ENCODE measurements at regions not wholly inside any gene's neighbourhood (a gene's known extent, or its start where the extent isn't known, plus 50 kb on each side); places are given as distances from the start of the nearest gene placed in this dataset.

DNA sequence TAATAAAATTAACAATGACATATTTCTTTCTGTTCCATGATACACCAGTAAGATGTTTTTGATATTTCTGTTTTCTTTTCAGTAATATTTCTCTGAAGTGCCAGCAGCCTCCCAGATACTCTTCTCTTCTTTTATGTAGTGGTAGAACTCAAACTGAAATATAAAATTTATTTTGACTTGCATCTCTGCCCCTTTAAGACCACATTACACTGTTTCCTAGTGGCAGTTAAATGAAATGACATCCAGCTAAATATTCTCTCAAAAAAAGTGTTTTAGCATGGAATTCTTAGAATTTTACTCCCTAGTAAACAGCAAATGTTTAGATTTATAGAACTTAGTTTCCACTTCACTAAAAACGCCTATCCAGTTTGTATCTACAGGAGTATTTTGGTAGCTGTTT lies 237.2 kb upstream of the MTPN start:
- Mint-ChIP-seq H3K27ac (no peak overlapping the region), H3K27me3 (ENCODE audit: insufficient read depth) (no peaks in the 10 kb centered on the region), H3K4me1 (ENCODE audit: low read depth) (no peaks in the 10 kb centered on the region), H3K36me3 (ENCODE audit: low read depth) (no peaks in the 10 kb centered on the region), H3K9me3 (peaks cover 5% of the 10 kb centered on the region; the same call in 1 of the 2 replicates), H3K4me3 (no peak overlapping the region)
- TF ChIP-seq, protein P1, sequence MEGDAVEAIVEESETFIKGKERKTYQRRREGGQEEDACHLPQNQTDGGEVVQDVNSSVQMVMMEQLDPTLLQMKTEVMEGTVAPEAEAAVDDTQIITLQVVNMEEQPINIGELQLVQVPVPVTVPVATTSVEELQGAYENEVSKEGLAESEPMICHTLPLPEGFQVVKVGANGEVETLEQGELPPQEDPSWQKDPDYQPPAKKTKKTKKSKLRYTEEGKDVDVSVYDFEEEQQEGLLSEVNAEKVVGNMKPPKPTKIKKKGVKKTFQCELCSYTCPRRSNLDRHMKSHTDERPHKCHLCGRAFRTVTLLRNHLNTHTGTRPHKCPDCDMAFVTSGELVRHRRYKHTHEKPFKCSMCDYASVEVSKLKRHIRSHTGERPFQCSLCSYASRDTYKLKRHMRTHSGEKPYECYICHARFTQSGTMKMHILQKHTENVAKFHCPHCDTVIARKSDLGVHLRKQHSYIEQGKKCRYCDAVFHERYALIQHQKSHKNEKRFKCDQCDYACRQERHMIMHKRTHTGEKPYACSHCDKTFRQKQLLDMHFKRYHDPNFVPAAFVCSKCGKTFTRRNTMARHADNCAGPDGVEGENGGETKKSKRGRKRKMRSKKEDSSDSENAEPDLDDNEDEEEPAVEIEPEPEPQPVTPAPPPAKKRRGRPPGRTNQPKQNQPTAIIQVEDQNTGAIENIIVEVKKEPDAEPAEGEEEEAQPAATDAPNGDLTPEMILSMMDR (IDR thresholded peaks at IDR 0.05): peak; percentile 38
- DNase-seq: no peak

DNA sequence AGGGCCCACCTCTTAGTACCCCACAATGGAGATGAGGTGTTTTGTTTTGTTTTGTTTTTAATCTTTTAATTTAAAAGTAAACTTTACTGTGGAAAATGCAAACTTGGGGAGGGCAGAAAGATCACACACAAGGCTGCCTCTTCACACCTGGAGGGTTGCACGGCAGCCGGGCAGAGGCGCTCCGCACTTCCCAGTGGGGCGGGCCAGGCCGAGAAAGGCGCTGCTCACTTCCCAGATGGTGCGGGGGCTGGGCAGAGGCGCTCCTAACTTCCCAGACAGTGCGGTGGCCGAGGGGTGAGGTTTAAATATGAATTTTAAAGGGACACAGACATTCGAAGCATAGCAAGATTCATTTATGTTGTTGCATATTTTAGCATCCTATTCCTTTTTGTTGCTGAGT lies 235.9 kb upstream of the MTPN start:
- H3K9me3 Mint-ChIP-seq: peaks cover 10% of the 10 kb centered on the region
- no peak for DNase-seq
- H3K36me3 Mint-ChIP-seq (ENCODE audit: low read depth): no peaks in the 10 kb centered on the region
- TF ChIP-seq, protein P1 (IDR thresholded peaks at IDR 0.05): no peak
- H3K4me3 Mint-ChIP-seq: no peak overlapping the region
- H3K4me1 Mint-ChIP-seq (ENCODE audit: low read depth): no peaks in the 10 kb centered on the region
- no peaks in the 10 kb centered on the region for H3K27me3 Mint-ChIP-seq (ENCODE audit: insufficient read depth)
- H3K27ac Mint-ChIP-seq: no peak overlapping the region

DNA sequence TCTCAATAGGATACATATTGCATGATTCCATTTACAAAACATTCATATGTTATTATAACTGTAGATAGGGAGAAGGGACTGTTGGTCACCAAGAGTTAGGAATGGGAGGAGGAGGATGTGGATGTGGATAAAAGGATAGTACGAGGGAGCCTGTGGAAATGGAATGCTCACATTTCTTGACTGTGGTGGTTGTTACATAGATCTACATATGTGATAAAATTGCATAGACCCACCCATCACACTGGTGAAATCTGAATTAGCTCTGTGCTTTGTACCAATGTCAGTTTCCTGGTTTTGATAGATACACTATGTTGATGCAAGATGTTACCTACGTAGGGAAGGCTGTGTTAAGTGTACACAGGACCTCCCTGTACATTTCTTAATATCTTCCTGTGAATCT lies 233.5 kb upstream of the MTPN start:
- TF ChIP-seq, protein P1 (IDR thresholded peaks at IDR 0.05): no peak
- no peaks in the 10 kb centered on the region for H3K36me3 Mint-ChIP-seq (ENCODE audit: low read depth)
- no peak overlapping the region for H3K4me3 Mint-ChIP-seq
- no peaks in the 10 kb centered on the region for H3K27me3 Mint-ChIP-seq (ENCODE audit: insufficient read depth)
- H3K27ac Mint-ChIP-seq: no peak overlapping the region
- peaks cover 13% of the 10 kb centered on the region for H3K9me3 Mint-ChIP-seq
- DNase-seq: no peak
- no peaks in the 10 kb centered on the region for H3K4me1 Mint-ChIP-seq (ENCODE audit: low read depth)

GRCh38 chr7:136210079-136210478 lies 232.9 kb upstream of the MTPN start:
- Mint-ChIP-seq H3K36me3 (ENCODE audit: low read depth) (no peaks in the 10 kb centered on the region), H3K27me3 (ENCODE audit: insufficient read depth) (no peaks in the 10 kb centered on the region), H3K4me3 (no peak overlapping the region), H3K9me3 (peaks cover 13% of the 10 kb centered on the region), H3K4me1 (ENCODE audit: low read depth) (no peaks in the 10 kb centered on the region), H3K27ac (no peak overlapping the region)
- no peak for DNase-seq
- TF ChIP-seq, protein P1 (IDR thresholded peaks at IDR 0.05): no peak

DNA sequence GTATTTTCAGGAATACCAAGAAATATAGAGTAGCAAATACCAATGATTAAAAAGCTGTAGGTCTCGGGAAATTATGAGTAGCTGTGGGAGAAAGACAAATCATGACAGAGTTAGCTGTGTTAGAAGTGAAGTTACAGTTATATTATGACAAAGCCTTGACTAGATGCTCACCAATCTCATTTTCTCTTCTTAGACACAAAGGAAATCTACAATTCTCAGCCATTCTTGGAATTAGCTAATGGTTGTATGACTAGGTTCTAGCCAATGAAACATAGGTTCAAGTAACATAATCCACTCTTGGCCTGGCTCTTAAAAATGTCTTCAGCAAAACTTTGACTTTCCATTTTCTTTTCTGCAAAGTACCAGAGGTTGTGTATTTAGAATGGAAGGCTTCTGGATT lies 228.8 kb upstream of the MTPN start:
- Mint-ChIP-seq H3K27me3 (ENCODE audit: insufficient read depth) (no peaks in the 10 kb centered on the region), H3K9me3 (peaks cover 13% of the 10 kb centered on the region), H3K36me3 (ENCODE audit: low read depth) (no peaks in the 10 kb centered on the region), H3K4me3 (no peak overlapping the region), H3K4me1 (ENCODE audit: low read depth) (no peaks in the 10 kb centered on the region), H3K27ac (no peak overlapping the region)
- TF ChIP-seq, protein P1 (IDR thresholded peaks at IDR 0.05): no peak
- no peak for DNase-seq

DNA sequence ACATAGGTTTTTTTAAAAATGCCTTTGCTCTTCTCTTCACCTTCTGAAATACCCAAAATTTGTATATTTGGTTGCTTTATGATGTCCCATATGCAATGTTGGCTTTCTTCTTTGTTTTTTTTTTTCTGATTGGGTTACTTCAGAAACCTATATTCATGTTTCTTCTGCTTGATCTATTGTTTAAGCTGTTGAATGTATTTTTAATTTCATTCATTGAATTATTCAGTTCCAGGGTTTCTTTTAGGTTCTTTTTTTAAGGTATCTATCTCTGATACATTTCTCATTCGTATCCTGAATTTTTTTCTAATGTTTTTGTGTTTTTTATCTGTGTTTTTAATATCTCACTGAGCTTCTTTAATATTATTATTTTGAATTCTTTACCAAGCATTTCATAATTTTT lies 221.0 kb upstream of the MTPN start:
- H3K9me3 Mint-ChIP-seq: peaks cover 40% of the 10 kb centered on the region
- H3K27me3 Mint-ChIP-seq (ENCODE audit: insufficient read depth): no peaks in the 10 kb centered on the region; the same call in 1 of the 2 replicates
- H3K4me1 Mint-ChIP-seq (ENCODE audit: low read depth): no peaks in the 10 kb centered on the region
- DNase-seq: no peak
- H3K4me3 Mint-ChIP-seq: no peak overlapping the region
- 0 out of 2 replicates have a peak, but pooled peaks cover 8% of the 10 kb centered on the region for H3K36me3 Mint-ChIP-seq (ENCODE audit: low read depth)
- TF ChIP-seq, protein P1 (IDR thresholded peaks at IDR 0.05): no peak
- H3K27ac Mint-ChIP-seq: no peak overlapping the region
